Astrocyte (in vitro differentiated cells and primary cell): ENCODE measurements at regions not wholly inside any gene's neighbourhood (a gene's known extent, or its start where the extent isn't known, plus 50 kb on each side); places are given as distances from the start of the nearest gene placed in this dataset.
A peak's percentile ranks its signal among the peaks of the same experiment; 100 is the strongest.

Source experiments
- DNase-seq: peaks from one replicate; pipeline ENCODE4 v3.0.0-alpha.2; 2010; ENCODE audit warnings: low read depth
- FAIRE-seq: peaks from 2 replicates; lab custom pipeline; 2011; peaks lifted over from hg19 to GRCh38; lab: Jason Lieb, UNC
- H2AFZ ChIP-seq: 2 replicates; pipeline ENCODE4 v1.6.0; 2012; ENCODE audit warnings: low read depth, low read length, inconsistent platforms
- H3K27ac ChIP-seq: 2 replicates; pipeline ENCODE4 v1.5.1; 2011; ENCODE audit warnings: low read depth, low read length, inconsistent platforms
- H3K27me3 ChIP-seq: 2 replicates; pipeline ENCODE4 v1.6.0; 2011; ENCODE audit warnings: low read length, inconsistent platforms; ENCODE audit not compliant: insufficient read depth
- H3K36me3 ChIP-seq: 2 replicates; pipeline ENCODE4 v1.5.1; 2011; ENCODE audit warnings: low read length, inconsistent platforms; ENCODE audit not compliant: insufficient read depth
- H3K4me1 ChIP-seq: 2 replicates; pipeline ENCODE4 v1.5.1; 2011; ENCODE audit warnings: low read length, inconsistent platforms; ENCODE audit not compliant: insufficient read depth
- H3K4me2 ChIP-seq: 2 replicates; pipeline ENCODE4 v1.6.0; 2012; ENCODE audit warnings: low read length, inconsistent platforms
- H3K4me3 ChIP-seq: 2 replicates; pipeline ENCODE4 v1.5.1; 2011; ENCODE audit warnings: low read depth, mild to moderate bottlenecking, low read length, inconsistent platforms; ENCODE audit not compliant: insufficient read depth
- H3K79me2 ChIP-seq: 2 replicates; pipeline ENCODE4 v1.6.0; 2012; ENCODE audit warnings: mild to moderate bottlenecking, low read length, inconsistent platforms; ENCODE audit not compliant: insufficient read depth
- H3K9ac ChIP-seq: 2 replicates; pipeline ENCODE4 v1.6.0; 2012; ENCODE audit warnings: mild to moderate bottlenecking, low read length, inconsistent platforms
- H3K9me3 ChIP-seq: 2 replicates; pipeline ENCODE4 v1.5.1; 2012; ENCODE audit warnings: low read depth, mild to moderate bottlenecking, low read length, inconsistent platforms; ENCODE audit not compliant: insufficient read depth
- H4K20me1 ChIP-seq: 2 replicates; pipeline ENCODE4 v1.6.0; 2012; ENCODE audit warnings: low read length, inconsistent platforms; ENCODE audit not compliant: insufficient read depth
- H3K27ac Mint-ChIP-seq: one replicate; pipeline ENCODE4 v1.8.0; 2021; ENCODE audit warnings: mild to moderate bottlenecking, mixed read lengths; ENCODE audit not compliant: unreplicated experiment
- H3K27me3 Mint-ChIP-seq: one replicate; pipeline ENCODE4 v1.8.0; 2021; ENCODE audit warnings: low read depth, mixed read lengths; ENCODE audit not compliant: unreplicated experiment
- H3K36me3 Mint-ChIP-seq: one replicate; pipeline ENCODE4 v1.8.0; 2021; ENCODE audit warnings: low read depth, mixed read lengths; ENCODE audit not compliant: unreplicated experiment
- H3K4me1 Mint-ChIP-seq: one replicate; pipeline ENCODE4 v1.8.0; 2021; ENCODE audit warnings: low read depth, mixed read lengths; ENCODE audit not compliant: unreplicated experiment
- H3K4me3 Mint-ChIP-seq: one replicate; pipeline ENCODE4 v1.8.0; 2021; ENCODE audit warnings: mild to moderate bottlenecking, moderate library complexity, mixed read lengths; ENCODE audit not compliant: unreplicated experiment
- H3K9me3 Mint-ChIP-seq: one replicate; pipeline ENCODE4 v1.8.0; 2021; ENCODE audit warnings: mild to moderate bottlenecking, mixed read lengths; ENCODE audit not compliant: unreplicated experiment
- CTCF ChIP-seq: IDR thresholded peaks from 2 replicates; pipeline ENCODE4 v1.5.1; 2011; ENCODE audit warnings: low read depth, mild to moderate bottlenecking, inconsistent platforms, low read length, moderate library complexity; ENCODE audit not compliant: insufficient read depth
- EZH2 ChIP-seq: IDR thresholded peaks from 2 replicates; pipeline ENCODE4 v1.6.1; 2012; ENCODE audit warnings: mild to moderate bottlenecking, low read length, inconsistent platforms; ENCODE audit not compliant: insufficient read depth

GRCh38 chr3:159654183-159655134 is 334.2 kb upstream of the IL12A start:
- H3K9me3 ChIP-seq = no peaks in the 10 kb centered on the region
- Mint-ChIP-seq H3K36me3 (no peaks in the 10 kb centered on the region), H3K4me1 (no peaks in the 10 kb centered on the region), H3K27me3 (peaks cover 9% of the 10 kb centered on the region), H3K4me3 (no peak overlapping the region), H3K27ac (no peak overlapping the region), H3K9me3 (peaks cover 2% of the 10 kb centered on the region)
- no peak overlapping the region for H3K27ac ChIP-seq
- no peak overlapping the region for H3K4me2 ChIP-seq
- H3K9ac ChIP-seq = no peak overlapping the region
- H4K20me1 ChIP-seq = no peaks in the 10 kb centered on the region
- H3K4me3 ChIP-seq = no peak overlapping the region
- no peaks in the 10 kb centered on the region for H3K36me3 ChIP-seq
- H3K79me2 ChIP-seq = no peaks in the 10 kb centered on the region
- no peak overlapping the region for H2AFZ ChIP-seq
- no peaks in the 10 kb centered on the region for H3K27me3 ChIP-seq
- TF ChIP-seq EZH2 = no peak
- no peak for TF ChIP-seq CTCF
- FAIRE-seq = no peak
- H3K4me1 ChIP-seq = no peaks in the 10 kb centered on the region
- peak; percentile 5 for DNase-seq

- H3K27ac ChIP-seq = no peak overlapping the region
- H3K9me3 ChIP-seq = no peaks in the 10 kb centered on the region
- H2AFZ ChIP-seq = no peak overlapping the region
- FAIRE-seq (no peak), DNase-seq (no peak)
- H3K4me1 ChIP-seq = no peaks in the 10 kb centered on the region
- no peak overlapping the region for H3K4me2 ChIP-seq
- no peaks in the 10 kb centered on the region for H3K27me3 ChIP-seq
- H3K36me3 ChIP-seq = no peaks in the 10 kb centered on the region
- peaks cover 2% of the 10 kb centered on the region for H3K9me3 Mint-ChIP-seq
- no peak overlapping the region for H3K4me3 ChIP-seq
- H3K36me3 Mint-ChIP-seq = no peaks in the 10 kb centered on the region
- H3K79me2 ChIP-seq = no peaks in the 10 kb centered on the region
- peaks cover 9% of the 10 kb centered on the region for H3K27me3 Mint-ChIP-seq
- no peak for TF ChIP-seq EZH2
- TF ChIP-seq CTCF = no peak
- no peaks in the 10 kb centered on the region for H3K4me1 Mint-ChIP-seq
- no peak overlapping the region for H3K9ac ChIP-seq
- no peaks in the 10 kb centered on the region for H4K20me1 ChIP-seq
- H3K27ac Mint-ChIP-seq = no peak overlapping the region
- no peak overlapping the region for H3K4me3 Mint-ChIP-seq
Measured at GRCh38 chr3:159655202-159655601, 333.4 kb upstream of the IL12A start.

- no peak for DNase-seq
- H3K9me3 ChIP-seq = no peaks in the 10 kb centered on the region
- Mint-ChIP-seq H3K4me3 (no peak overlapping the region), H3K27ac (no peak overlapping the region), H3K4me1 (no peaks in the 10 kb centered on the region), H3K27me3 (peaks cover 9% of the 10 kb centered on the region), H3K36me3 (no peaks in the 10 kb centered on the region), H3K9me3 (peaks cover 5% of the 10 kb centered on the region)
- no peak overlapping the region for H3K9ac ChIP-seq
- no peak overlapping the region for H3K27ac ChIP-seq
- no peaks in the 10 kb centered on the region for H3K27me3 ChIP-seq
- no peaks in the 10 kb centered on the region for H3K4me1 ChIP-seq
- H3K4me3 ChIP-seq = no peak overlapping the region
- TF ChIP-seq EZH2 (no peak), CTCF (no peak)
- no peaks in the 10 kb centered on the region for H4K20me1 ChIP-seq
- H3K4me2 ChIP-seq = no peak overlapping the region
- no peaks in the 10 kb centered on the region for H3K79me2 ChIP-seq
- H3K36me3 ChIP-seq = no peaks in the 10 kb centered on the region
- no peak for FAIRE-seq
- H2AFZ ChIP-seq = no peak overlapping the region
Measured at GRCh38 chr3:159657176-159657575, 331.5 kb upstream of the IL12A start.
